ENCODE measurements at regions not wholly inside any gene's neighbourhood (a gene's known extent, or its start where the extent isn't known, plus 50 kb on each side); places are given as distances from the start of the nearest gene placed in this dataset.

DNA sequence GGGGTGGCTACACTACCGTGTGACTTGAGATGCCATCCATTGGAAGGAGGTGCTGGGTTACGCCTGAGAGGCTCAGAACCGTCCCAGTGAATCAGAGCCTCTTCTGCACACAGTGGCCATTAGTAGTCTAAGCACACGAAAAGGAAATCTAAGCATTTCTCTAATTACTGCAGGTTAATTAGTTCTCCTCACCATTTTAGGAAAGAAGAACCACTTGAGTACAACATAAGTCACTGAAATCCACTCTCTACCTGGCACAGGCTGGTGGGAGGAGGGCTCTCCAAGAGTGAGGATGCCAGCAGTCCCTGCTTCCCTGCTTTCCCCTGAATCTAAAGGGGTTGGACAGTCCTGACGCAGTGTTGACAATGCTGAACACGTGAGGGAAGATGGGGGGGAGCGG, 606.3 kb downstream of the NPHP4 start:
- TF ChIP-seq, protein P1, sequence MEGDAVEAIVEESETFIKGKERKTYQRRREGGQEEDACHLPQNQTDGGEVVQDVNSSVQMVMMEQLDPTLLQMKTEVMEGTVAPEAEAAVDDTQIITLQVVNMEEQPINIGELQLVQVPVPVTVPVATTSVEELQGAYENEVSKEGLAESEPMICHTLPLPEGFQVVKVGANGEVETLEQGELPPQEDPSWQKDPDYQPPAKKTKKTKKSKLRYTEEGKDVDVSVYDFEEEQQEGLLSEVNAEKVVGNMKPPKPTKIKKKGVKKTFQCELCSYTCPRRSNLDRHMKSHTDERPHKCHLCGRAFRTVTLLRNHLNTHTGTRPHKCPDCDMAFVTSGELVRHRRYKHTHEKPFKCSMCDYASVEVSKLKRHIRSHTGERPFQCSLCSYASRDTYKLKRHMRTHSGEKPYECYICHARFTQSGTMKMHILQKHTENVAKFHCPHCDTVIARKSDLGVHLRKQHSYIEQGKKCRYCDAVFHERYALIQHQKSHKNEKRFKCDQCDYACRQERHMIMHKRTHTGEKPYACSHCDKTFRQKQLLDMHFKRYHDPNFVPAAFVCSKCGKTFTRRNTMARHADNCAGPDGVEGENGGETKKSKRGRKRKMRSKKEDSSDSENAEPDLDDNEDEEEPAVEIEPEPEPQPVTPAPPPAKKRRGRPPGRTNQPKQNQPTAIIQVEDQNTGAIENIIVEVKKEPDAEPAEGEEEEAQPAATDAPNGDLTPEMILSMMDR (IDR thresholded peaks at IDR 0.05; ENCODE audit: borderline replicate concordance, extremely low read depth, low read length, poor library complexity, severe bottlenecking): no peak
- TF ChIP-seq EZH2 (IDR thresholded peaks at IDR 0.05; ENCODE audit: borderline replicate concordance, low read depth, low read length, severe bottlenecking): no peak
